ENCODE measurements at regions not wholly inside any gene's neighbourhood (a gene's known extent, or its start where the extent isn't known, plus 50 kb on each side); places are given as distances from the start of the nearest gene placed in this dataset.

GRCh38 chr1:47682198-47682597 is 244.4 kb downstream of the FOXD2 start:
- H3K4me3 ChIP-seq (ENCODE audit: low read depth, low read length) = no peak overlapping the region
- TF ChIP-seq, protein P1, sequence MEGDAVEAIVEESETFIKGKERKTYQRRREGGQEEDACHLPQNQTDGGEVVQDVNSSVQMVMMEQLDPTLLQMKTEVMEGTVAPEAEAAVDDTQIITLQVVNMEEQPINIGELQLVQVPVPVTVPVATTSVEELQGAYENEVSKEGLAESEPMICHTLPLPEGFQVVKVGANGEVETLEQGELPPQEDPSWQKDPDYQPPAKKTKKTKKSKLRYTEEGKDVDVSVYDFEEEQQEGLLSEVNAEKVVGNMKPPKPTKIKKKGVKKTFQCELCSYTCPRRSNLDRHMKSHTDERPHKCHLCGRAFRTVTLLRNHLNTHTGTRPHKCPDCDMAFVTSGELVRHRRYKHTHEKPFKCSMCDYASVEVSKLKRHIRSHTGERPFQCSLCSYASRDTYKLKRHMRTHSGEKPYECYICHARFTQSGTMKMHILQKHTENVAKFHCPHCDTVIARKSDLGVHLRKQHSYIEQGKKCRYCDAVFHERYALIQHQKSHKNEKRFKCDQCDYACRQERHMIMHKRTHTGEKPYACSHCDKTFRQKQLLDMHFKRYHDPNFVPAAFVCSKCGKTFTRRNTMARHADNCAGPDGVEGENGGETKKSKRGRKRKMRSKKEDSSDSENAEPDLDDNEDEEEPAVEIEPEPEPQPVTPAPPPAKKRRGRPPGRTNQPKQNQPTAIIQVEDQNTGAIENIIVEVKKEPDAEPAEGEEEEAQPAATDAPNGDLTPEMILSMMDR (IDR thresholded peaks at IDR 0.05; ENCODE audit: low read depth, low read length, missing control alignments) = no peak
- no peak for DNase-seq (ENCODE audit: low read depth)

- TF ChIP-seq, protein P1 (IDR thresholded peaks at IDR 0.05; ENCODE audit: low read depth, low read length, missing control alignments) = no peak
- H3K4me3 ChIP-seq (ENCODE audit: low read depth, low read length) = no peak overlapping the region
- DNase-seq (ENCODE audit: low read depth) = no peak
Measured at GRCh38 chr1:47682786-47683350, 245.0 kb downstream of the FOXD2 start.

- TF ChIP-seq, protein P1 (IDR thresholded peaks at IDR 0.05; ENCODE audit: low read depth, low read length, missing control alignments) = no peak
- DNase-seq (ENCODE audit: low read depth) = no peak
- no peak overlapping the region for H3K4me3 ChIP-seq (ENCODE audit: low read depth, low read length)
Measured at GRCh38 chr1:47683401-47683800, 245.6 kb downstream of the FOXD2 start.

DNA sequence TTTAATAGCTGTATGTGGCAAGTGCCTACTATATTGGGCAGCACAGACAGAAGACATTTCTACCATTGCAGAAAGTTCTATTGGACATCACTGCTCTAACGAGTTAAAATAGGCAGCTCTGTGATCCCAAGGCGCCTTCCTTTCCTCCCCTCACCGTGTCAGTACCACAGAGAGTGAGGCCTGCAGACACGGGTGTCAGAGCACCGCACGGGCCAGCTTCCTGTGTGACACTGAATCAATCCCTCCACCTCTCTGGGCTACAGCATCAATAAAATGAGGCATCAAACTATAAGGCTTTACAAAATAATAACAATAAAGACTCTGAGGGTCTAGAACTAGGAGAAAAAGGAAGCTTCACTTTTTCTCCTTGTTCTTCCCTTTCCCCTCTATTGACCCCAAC is 246.7 kb downstream of the FOXD2 start:
- TF ChIP-seq, protein P1 (IDR thresholded peaks at IDR 0.05; ENCODE audit: low read depth, low read length, missing control alignments) = no peak
- no peak for DNase-seq (ENCODE audit: low read depth)
- no peak overlapping the region for H3K4me3 ChIP-seq (ENCODE audit: low read depth, low read length)

DNA sequence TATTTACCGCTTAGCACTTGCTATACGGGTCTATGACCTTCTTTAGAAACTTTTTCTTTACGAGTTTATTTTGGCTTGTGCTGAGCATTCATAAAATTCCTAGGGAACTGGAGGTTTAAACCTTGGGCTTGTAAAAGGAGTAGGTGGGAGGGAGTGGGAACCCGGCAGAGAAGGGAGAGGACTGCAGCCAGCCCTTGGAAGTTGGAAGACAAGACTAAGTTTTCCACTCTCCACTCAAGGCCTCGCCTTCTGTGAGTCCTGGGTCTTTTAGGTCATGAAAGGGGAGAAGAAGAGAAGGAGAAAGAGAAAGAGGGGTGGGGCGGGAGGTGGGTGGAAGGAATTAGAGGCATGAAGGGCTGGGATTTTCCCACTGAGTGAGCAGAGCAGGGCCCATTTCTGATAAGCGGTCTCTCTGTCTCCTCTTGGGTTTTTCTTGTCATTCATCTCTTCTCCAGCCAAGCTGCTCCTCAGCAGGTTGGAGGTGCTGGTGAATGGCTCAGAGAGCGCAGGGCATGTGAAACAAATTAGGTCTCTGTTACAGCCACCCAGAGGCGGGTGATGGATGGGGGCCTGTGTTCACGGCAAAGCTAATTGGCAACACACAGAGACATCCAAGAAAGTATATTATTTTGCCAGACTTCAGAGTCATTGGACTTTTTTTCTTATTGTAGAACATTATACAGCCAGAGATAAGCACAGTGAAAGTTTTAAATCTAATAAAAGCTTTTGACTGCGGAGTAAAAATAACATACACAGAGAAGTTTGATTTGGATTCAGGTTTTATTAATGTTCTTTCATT is 247.3 kb downstream of the FOXD2 start:
- TF ChIP-seq, protein P1 (IDR thresholded peaks at IDR 0.05; ENCODE audit: low read depth, low read length, missing control alignments) = no peak
- no peak for DNase-seq (ENCODE audit: low read depth)
- H3K4me3 ChIP-seq (ENCODE audit: low read depth, low read length) = no peak overlapping the region

GRCh38 chr1:47685763-47686066 is 247.9 kb downstream of the FOXD2 start:
- TF ChIP-seq, protein P1 (IDR thresholded peaks at IDR 0.05; ENCODE audit: low read depth, low read length, missing control alignments) = no peak
- no peak overlapping the region for H3K4me3 ChIP-seq (ENCODE audit: low read depth, low read length)
- DNase-seq (ENCODE audit: low read depth) = no peak

All from GM12864 (cell line).